Stimulated activated naive CD8-positive, alpha-beta T cell treated with anti-CD3 and anti-CD28 coated beads, Interleukin-15, Interleukin-2, amounts not matched to agents 100 U/mL and 50 U/mL, for 24 hours (primary cell): ENCODE measurements at regions not wholly inside any gene's neighbourhood (a gene's known extent, or its start where the extent isn't known, plus 50 kb on each side); places are given as distances from the start of the nearest gene placed in this dataset.
"Not testable (repeated sequence)": the region's sequence is repeated elsewhere in the genome, so short reads cannot be mapped to it uniquely, and the experiment has no call there.

Experiments used
- ATAC-seq: fragments of 150-1000 bp; cut with Tn5 transposase; one replicate; pipeline ENCODE4 v1.10.0; 2021
- DNase-seq: peaks from one replicate; pipeline ENCODE4 v3.0.0; 2021

- ATAC-seq (no peak), DNase-seq (no peak)
Measured at GRCh38 chr6:88499845-88500699, 333.9 kb upstream of the CNR1 start.

GRCh38 chr6:88499436-88499835, 333.3 kb upstream of the CNR1 start:
- no peak for DNase-seq
- no peak for ATAC-seq

GRCh38 chr6:88497403-88497802, 331.3 kb upstream of the CNR1 start:
- not testable (repeated sequence) for DNase-seq, ATAC-seq

- no peak for DNase-seq
Measured at GRCh38 chr6:88494401-88495140, 328.4 kb upstream of the CNR1 start.

GRCh38 chr6:88493717-88494116, 327.6 kb upstream of the CNR1 start:
- no peak for ATAC-seq
- DNase-seq = no peak

More at GRCh38 chr6:88494401-88495140, 328.4 kb upstream of the CNR1 start:
- ATAC-seq = no peak

GRCh38 chr6:88492824-88493223, 326.7 kb upstream of the CNR1 start:
- no peak for DNase-seq

GRCh38 chr6:88492241-88492640, 326.1 kb upstream of the CNR1 start:
- no peak for ATAC-seq
- DNase-seq = no peak

More at GRCh38 chr6:88492824-88493223, 326.7 kb upstream of the CNR1 start:
- ATAC-seq = no peak

GRCh38 chr6:88491266-88491880, 325.2 kb upstream of the CNR1 start:
- DNase-seq (no peak), ATAC-seq (no peak)

GRCh38 chr6:88490908-88491264, 324.7 kb upstream of the CNR1 start:
- ATAC-seq (no peak), DNase-seq (no peak)

- ATAC-seq = no peak
- DNase-seq = no peak
Measured at GRCh38 chr6:88490195-88490907, 324.2 kb upstream of the CNR1 start.

GRCh38 chr6:88483424-88483823, 317.3 kb upstream of the CNR1 start:
- ATAC-seq (no peak), DNase-seq (no peak)

GRCh38 chr6:88482465-88482864, 316.3 kb upstream of the CNR1 start:
- ATAC-seq (no peak), DNase-seq (no peak)

GRCh38 chr6:88481519-88481918, 315.4 kb upstream of the CNR1 start:
- no peak for ATAC-seq
- no peak for DNase-seq

GRCh38 chr6:88480816-88481215, 314.7 kb upstream of the CNR1 start:
- DNase-seq (no peak), ATAC-seq (no peak)

- DNase-seq (no peak), ATAC-seq (no peak)
Measured at GRCh38 chr6:88477413-88477812, 311.3 kb upstream of the CNR1 start.

- DNase-seq (no peak), ATAC-seq (no peak)
Measured at GRCh38 chr6:88476388-88476787, 310.2 kb upstream of the CNR1 start.

- DNase-seq = no peak
- ATAC-seq = no peak
Measured at GRCh38 chr6:88474720-88475119, 308.6 kb upstream of the CNR1 start.

GRCh38 chr6:88473589-88473988, 307.4 kb upstream of the CNR1 start:
- no peak for ATAC-seq
- no peak for DNase-seq

- DNase-seq (no peak), ATAC-seq (no peak)
Measured at GRCh38 chr6:88472851-88473525, 306.8 kb upstream of the CNR1 start.

- DNase-seq = no peak
Measured at GRCh38 chr6:88459643-88460042, 293.5 kb upstream of the CNR1 start.

GRCh38 chr6:88459189-88459588, 293.0 kb upstream of the CNR1 start:
- no peak for ATAC-seq

More at GRCh38 chr6:88459643-88460042, 293.5 kb upstream of the CNR1 start:
- ATAC-seq = no peak

GRCh38 chr6:88458662-88459061, 292.5 kb upstream of the CNR1 start:
- ATAC-seq (no peak), DNase-seq (no peak)

More at GRCh38 chr6:88459189-88459588, 293.0 kb upstream of the CNR1 start:
- no peak for DNase-seq
